H1 (cell line): ENCODE measurements at regions not wholly inside any gene's neighbourhood (a gene's known extent, or its start where the extent isn't known, plus 50 kb on each side); places are given as distances from the start of the nearest gene placed in this dataset.

ENCODE experiments used
- CTCF ChIA-PET: fragments of 300-600 bp; sonication (Branson Sonifier 250); formaldehyde crosslinking; loops from one replicate; lab custom pipeline; 2021; ENCODE audit not compliant: partially characterized antibody; lab: Charles Lee
- POLR2A ChIA-PET: fragments of 300-600 bp; sonication (Branson Sonifier 250); formaldehyde crosslinking; loops from one replicate; lab custom pipeline; 2021; ENCODE audit warnings: inconsistent platforms; ENCODE audit not compliant: partially characterized antibody; lab: Charles Lee
- DNase-seq, 2 experiments: peaks; one replicate each; pipeline versions ENCODE4 v3.0.0 to v3.0.0-alpha.2; 2010 to 2022; ENCODE audit warnings: low spot score in 2 of 2, low read depth in 1 of 2, mixed read lengths in 1 of 2
- FAIRE-seq: peaks from 2 replicates; lab custom pipeline; 2011; peaks lifted over from hg19 to GRCh38; lab: Jason Lieb, UNC
- H2AFZ ChIP-seq: 2 replicates; pipeline ENCODE4 v1.8.1; 2012; ENCODE audit warnings: low read length, inconsistent platforms
- H2AK5ac ChIP-seq: 2 replicates; pipeline ENCODE4 v1.6.1; 2013; ENCODE audit warnings: low read depth, low read length
- H2BK120ac ChIP-seq: replicated peaks from 2 replicates; pipeline ENCODE3; 2013; ENCODE audit warnings: low read depth, low read length, inconsistent platforms
- H2BK12ac ChIP-seq: 2 replicates; pipeline ENCODE4 v1.6.1; 2013; ENCODE audit warnings: low read depth, low read length
- H2BK15ac ChIP-seq: 2 replicates; pipeline ENCODE4 v1.6.1; 2013; ENCODE audit warnings: low read length
- H2BK20ac ChIP-seq: 2 replicates; pipeline ENCODE4 v1.6.1; 2013; ENCODE audit warnings: low read length
- H2BK5ac ChIP-seq: 2 replicates; pipeline ENCODE4 v1.6.1; 2013; ENCODE audit warnings: low read depth, low read length
- H3K14ac ChIP-seq: 2 replicates; pipeline ENCODE4 v1.6.1; 2013; ENCODE audit warnings: inconsistent platforms; ENCODE audit not compliant: insufficient read length
- H3K18ac ChIP-seq: 2 replicates; pipeline ENCODE4 v1.6.1; 2013; ENCODE audit warnings: low read length; ENCODE audit errors: extremely low read depth
- H3K23ac ChIP-seq: 2 replicates; pipeline ENCODE4 v1.6.1; 2013; ENCODE audit warnings: inconsistent platforms; ENCODE audit not compliant: insufficient read length
- H3K23me2 ChIP-seq: 2 replicates; pipeline ENCODE4 v1.6.1; 2013; ENCODE audit warnings: low read depth, low read length
- H3K27ac ChIP-seq: 2 replicates; pipeline ENCODE4 v1.6.1; 2011; ENCODE audit warnings: low read depth, low read length, inconsistent platforms
- H3K27me3 ChIP-seq, 4 experiments: replicated peaks in 1 of 4; 1 replicate in 1 of 4; 2 replicates in 3 of 4; pipeline versions ENCODE4 v1.6.1 to v1.8.1; 2011 to 2013; ENCODE audit warnings: low read length in 3 of 4, mild to moderate bottlenecking in 3 of 4, inconsistent platforms in 2 of 4, mixed read lengths in 2 of 4, moderate library complexity in 1 of 4; ENCODE audit not compliant: control insufficient read depth in 3 of 4, insufficient read depth in 3 of 4; ENCODE audit errors: extremely low read depth in 1 of 4
- H3K36me3 ChIP-seq, 4 experiments: 2 replicates each; pipeline versions ENCODE4 v1.6.1 to v1.8.1; 2011 to 2013; ENCODE audit warnings: mild to moderate bottlenecking in 4 of 4, low read length in 3 of 4, moderate library complexity in 2 of 4, control low read depth in 1 of 4, inconsistent platforms in 1 of 4; ENCODE audit not compliant: insufficient read depth in 4 of 4, control insufficient read depth in 2 of 4
- H3K4ac ChIP-seq: replicated peaks from 2 replicates; pipeline ENCODE3; 2013; ENCODE audit warnings: low read length, low read depth, mixed read lengths, inconsistent platforms; ENCODE audit not compliant: insufficient read length
- H3K4me1 ChIP-seq, 4 experiments: replicated peaks in 1 of 4; 1 replicate in 1 of 4; 2 replicates in 3 of 4; pipeline versions ENCODE4 v1.6.1 to v1.8.1; 2011 to 2013; ENCODE audit warnings: low read length in 3 of 4, inconsistent platforms in 2 of 4, mixed read lengths in 1 of 4; ENCODE audit not compliant: insufficient read depth in 4 of 4, control insufficient read depth in 3 of 4
- H3K4me2 ChIP-seq, 2 experiments: 2 replicates each; pipeline versions ENCODE4 v1.6.1 to v1.8.1; 2011 to 2013; ENCODE audit warnings: low read depth in 2 of 2, low read length in 2 of 2, control low read depth in 1 of 2, inconsistent platforms in 1 of 2, mild to moderate bottlenecking in 1 of 2; ENCODE audit not compliant: insufficient read depth in 1 of 2
- H3K4me3 ChIP-seq, 4 experiments: fragments of 200-600, 300-600 bp in 1 of 4; sonication (generic), shearing (Covaris generic), sonication (Bioruptor Twin) in 1 of 4; 2 replicates each; pipeline versions ENCODE4 v1.5.1 to v1.8.1; 2011 to 2016; ENCODE audit warnings: low read length in 4 of 4, low read depth in 3 of 4, control low read depth in 2 of 4, inconsistent platforms in 2 of 4, mild to moderate bottlenecking in 2 of 4, mixed read lengths in 1 of 4, moderate library complexity in 1 of 4; ENCODE audit not compliant: insufficient read depth in 2 of 4; ENCODE audit errors: extremely low read depth in 1 of 4
- H3K56ac ChIP-seq: replicated peaks from 2 replicates; pipeline ENCODE3; 2013; ENCODE audit warnings: low read depth, mild to moderate bottlenecking, mixed read lengths, low read length, inconsistent platforms; ENCODE audit not compliant: insufficient read length
- H3K79me1 ChIP-seq: 2 replicates; pipeline ENCODE4 v1.6.1; 2013; ENCODE audit warnings: low read depth, low read length, control low read depth
- H3K79me2 ChIP-seq, 2 experiments: 2 replicates each; pipeline versions ENCODE4 v1.6.1 to v1.8.1; 2012 to 2013; ENCODE audit warnings: low read length in 2 of 2, mild to moderate bottlenecking in 2 of 2, inconsistent platforms in 1 of 2; ENCODE audit not compliant: insufficient read depth in 2 of 2, control insufficient read depth in 1 of 2
- H3K9ac ChIP-seq, 4 experiments: replicated peaks in 1 of 4; 1 replicate in 1 of 4; 2 replicates in 3 of 4; pipeline versions ENCODE4 v1.6.1 to v1.8.1; 2011 to 2013; ENCODE audit warnings: low read depth in 3 of 4, low read length in 3 of 4, control low read depth in 2 of 4, mild to moderate bottlenecking in 2 of 4, moderate library complexity in 2 of 4, inconsistent platforms in 1 of 4; ENCODE audit errors: extremely low read depth in 1 of 4
- H3K9me3 ChIP-seq, 2 experiments: 2 replicates each; pipeline versions ENCODE4 v1.6.1 to v1.8.1; 2012 to 2013; ENCODE audit warnings: mild to moderate bottlenecking in 2 of 2, moderate library complexity in 2 of 2, control low read depth in 1 of 2, inconsistent platforms in 1 of 2, low read depth in 1 of 2, low read length in 1 of 2, mixed read lengths in 1 of 2; ENCODE audit not compliant: insufficient read depth in 2 of 2
- H4K20me1 ChIP-seq, 2 experiments: replicated peaks in 1 of 2; 2 replicates each; pipeline versions ENCODE3 to v1.8.1; 2011 to 2013; ENCODE audit warnings: inconsistent platforms in 2 of 2, low read length in 2 of 2, mild to moderate bottlenecking in 1 of 2; ENCODE audit not compliant: insufficient read depth in 2 of 2, control insufficient read depth in 1 of 2
- H4K5ac ChIP-seq: 2 replicates; pipeline ENCODE4 v1.6.1; 2013; ENCODE audit warnings: low read length, low read depth, mixed read lengths, inconsistent platforms; ENCODE audit not compliant: insufficient read length
- H4K8ac ChIP-seq: 2 replicates; pipeline ENCODE4 v1.8.0; 2013; ENCODE audit warnings: mild to moderate bottlenecking, moderate library complexity, low read length, inconsistent platforms; ENCODE audit not compliant: insufficient read depth; ENCODE audit errors: extremely low read depth
- H4K91ac ChIP-seq: replicated peaks from 2 replicates; pipeline ENCODE3; 2013; ENCODE audit warnings: low read length, mixed read lengths, inconsistent platforms; ENCODE audit not compliant: insufficient read length
- CHD2 ChIP-seq: IDR thresholded peaks from 2 replicates; pipeline ENCODE4 v1.6.1; 2012; ENCODE audit warnings: low read length, improper control_type of control experiment
- EGR1 ChIP-seq: IDR thresholded peaks from 2 replicates; pipeline ENCODE4 v1.6.1; 2011; ENCODE audit warnings: low read depth, low read length, borderline replicate concordance
- JUN ChIP-seq: IDR thresholded peaks from 2 replicates; pipeline ENCODE4 v1.6.1; 2011; ENCODE audit warnings: low read depth, mild to moderate bottlenecking, improper control_type of control experiment, low read length
- NANOG ChIP-seq: IDR thresholded peaks from 2 replicates; pipeline ENCODE4 v1.6.1; 2011; ENCODE audit warnings: low read length, low read depth, mild to moderate bottlenecking, inconsistent platforms; ENCODE audit not compliant: insufficient read depth, poor library complexity, severe bottlenecking
- NRF1 ChIP-seq: IDR thresholded peaks from 2 replicates; pipeline ENCODE4 v1.6.1; 2011; ENCODE audit warnings: mild to moderate bottlenecking, low read depth, low read length, improper control_type of control experiment
- POLR2A ChIP-seq, 2 experiments: IDR thresholded peaks; 1 replicate in 1 of 2; 2 replicates in 1 of 2; pipeline ENCODE4 v1.6.1; 2011; ENCODE audit warnings: low read depth in 2 of 2, low read length in 2 of 2, mild to moderate bottlenecking in 2 of 2; ENCODE audit errors: control extremely low read depth in 1 of 2
- POLR2AphosphoS5 ChIP-seq: IDR thresholded peaks from 2 replicates; pipeline ENCODE4 v1.6.1; 2011; ENCODE audit warnings: low read depth, low read length
- RAD21 ChIP-seq, 2 experiments: IDR thresholded peaks in 1 of 2; conservative IDR thresholded peaks in 1 of 2; 2 replicates each; pipeline ENCODE4 v1.6.1; 2011; ENCODE audit warnings: low read depth in 2 of 2, low read length in 2 of 2, improper control_type of control experiment in 1 of 2, inconsistent platforms in 1 of 2, mild to moderate bottlenecking in 1 of 2, moderate library complexity in 1 of 2
- SRF ChIP-seq: IDR thresholded peaks from 2 replicates; pipeline ENCODE4 v1.6.1; 2011; ENCODE audit warnings: mild to moderate bottlenecking, low read depth, low read length, moderate library complexity
- ZNF274 ChIP-seq: IDR thresholded peaks from 2 replicates; pipeline ENCODE4 v1.7.0; 2012; ENCODE audit warnings: low read length, borderline replicate concordance; ENCODE audit errors: extremely low read depth
- WGBS, 2 experiments: shearing (Covaris generic) in 1 of 2; methylation state at CpG; one replicate each; pipeline versions ENCODE4 v1.1.6 to v1.1.7; 2013 to 2015; ENCODE audit warnings: low lambda C conversion rate in 2 of 2, mixed read lengths in 2 of 2, inconsistent platforms in 1 of 2, low coverage in 1 of 2, missing lambda C conversion rate in 1 of 2; ENCODE audit not compliant: insufficient replicate concordance in 2 of 2, insufficient coverage in 1 of 2, insufficient read length in 1 of 2; ENCODE audit errors: extremely low coverage in 1 of 2, missing lambda C conversion rate in 1 of 2; 5-methylcytosine and 5-hydroxymethylcytosine counted together
- TF ChIP-seq, protein P1 (sequence below): IDR thresholded peaks from 2 replicates; pipeline ENCODE4 v1.6.1; 2012; ENCODE audit warnings: low read length, inconsistent platforms
- TF ChIP-seq, protein P2 (sequence below): IDR thresholded peaks from 2 replicates; pipeline ENCODE4 v1.6.1; 2011; ENCODE audit warnings: low read depth, mild to moderate bottlenecking, low read length; ENCODE audit not compliant: insufficient read depth

GRCh38 chr12:112711026-112711425 lies 80.5 kb upstream of the RPH3A start:
- Histone ChIP-seq H2AK5ac (no peak overlapping the region), H3K9me3 (no peaks in the 10 kb centered on the region), H3K23ac (no peak overlapping the region), H2BK20ac (no peak overlapping the region), H3K4ac (no peak overlapping the region), H3K14ac (no peak overlapping the region), H3K9ac (no peak overlapping the region), H3K79me1 (no peaks in the 10 kb centered on the region), H3K4me3 (no peak overlapping the region), H3K4me2 (no peak overlapping the region), H4K20me1 (no peaks in the 10 kb centered on the region), H3K18ac (no peak overlapping the region), H2BK12ac (no peak overlapping the region), H4K91ac (no peak overlapping the region), H2BK120ac (no peak overlapping the region), H4K5ac (no peak overlapping the region), H2AFZ (no peak overlapping the region), H2BK15ac (no peak overlapping the region), H3K79me2 (no peaks in the 10 kb centered on the region), H3K4me1 (peaks cover 0 to under 1% (median 0%) of the 10 kb centered on the region in 4 experiments; a peak in 1 of 7 replicates), H3K36me3 (no peaks in the 10 kb centered on the region), H3K27ac (no peak overlapping the region), H4K8ac (no peak overlapping the region), H3K27me3 (no peaks in the 10 kb centered on the region), H2BK5ac (no peak overlapping the region), H3K23me2 (no peaks in the 10 kb centered on the region), H3K56ac (no peak overlapping the region)
- ChIA-PET CTCF (interaction anchor here (1.0 to 1.1 kb wide), 2 partner anchors 20 to 36 kb away, joined by 4 to 7 read pairs; no protein-coding TSS in a partner anchor), POLR2A (no interaction called here)
- 85% methylated on average over 3 of the region's 3 CpGs; no CpG with 5 or more reads in 1 of the 2 experiments for WGBS, 2 experiments
- DNase-seq (no peak), FAIRE-seq (no peak)
- TF ChIP-seq ZNF274, result no peak
- no peak for TF ChIP-seq POLR2AphosphoS5
- TF ChIP-seq, protein P1, sequence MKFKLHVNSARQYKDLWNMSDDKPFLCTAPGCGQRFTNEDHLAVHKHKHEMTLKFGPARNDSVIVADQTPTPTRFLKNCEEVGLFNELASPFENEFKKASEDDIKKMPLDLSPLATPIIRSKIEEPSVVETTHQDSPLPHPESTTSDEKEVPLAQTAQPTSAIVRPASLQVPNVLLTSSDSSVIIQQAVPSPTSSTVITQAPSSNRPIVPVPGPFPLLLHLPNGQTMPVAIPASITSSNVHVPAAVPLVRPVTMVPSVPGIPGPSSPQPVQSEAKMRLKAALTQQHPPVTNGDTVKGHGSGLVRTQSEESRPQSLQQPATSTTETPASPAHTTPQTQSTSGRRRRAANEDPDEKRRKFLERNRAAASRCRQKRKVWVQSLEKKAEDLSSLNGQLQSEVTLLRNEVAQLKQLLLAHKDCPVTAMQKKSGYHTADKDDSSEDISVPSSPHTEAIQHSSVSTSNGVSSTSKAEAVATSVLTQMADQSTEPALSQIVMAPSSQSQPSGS, result no peak
- no peak for TF ChIP-seq POLR2A (IDR thresholded peaks at IDR 0.05; ENCODE audit: control extremely low read depth in 1 of 2, low read depth in 2 of 2, low read length in 2 of 2)
- TF ChIP-seq CHD2, result no peak
- no peak for TF ChIP-seq NANOG
- no peak for TF ChIP-seq EGR1
- TF ChIP-seq, protein P2, sequence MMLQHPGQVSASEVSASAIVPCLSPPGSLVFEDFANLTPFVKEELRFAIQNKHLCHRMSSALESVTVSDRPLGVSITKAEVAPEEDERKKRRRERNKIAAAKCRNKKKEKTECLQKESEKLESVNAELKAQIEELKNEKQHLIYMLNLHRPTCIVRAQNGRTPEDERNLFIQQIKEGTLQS, result no peak
- TF ChIP-seq RAD21 (IDR thresholded peaks at IDR 0.05 in 1 of 2, conservative IDR thresholded peaks at IDR 0.05 in 1 of 2; ENCODE audit: low read depth in 2 of 2, low read length in 2 of 2), result no peak
- TF ChIP-seq SRF, result no peak
- TF ChIP-seq JUN, result no peak
- TF ChIP-seq NRF1, result no peak
